Stimulated activated memory B cell treated with anti-CD40 and anti-IgM and Interleukin-4, amounts not matched to agents 10 μg/mL and 1 μg/mL and 100 μg/mL, for 72 hours (primary cell): ENCODE measurements at regions not wholly inside any gene's neighbourhood (a gene's known extent, or its start where the extent isn't known, plus 50 kb on each side); places are given as distances from the start of the nearest gene placed in this dataset.
"Not testable (repeated sequence)": the region's sequence is repeated elsewhere in the genome, so short reads cannot be mapped to it uniquely, and the experiment has no call there.

Source experiments
- ATAC-seq: fragments of 150-1000 bp; cut with Tn5 transposase; 2 replicates; pipeline ENCODE4 v1.10.0; 2021
- H3K27ac Mint-ChIP-seq: one replicate; pipeline ENCODE4 v1.8.0; 2022; ENCODE audit warnings: mild to moderate bottlenecking, mixed read lengths
- H3K27me3 Mint-ChIP-seq: one replicate; pipeline ENCODE4 v1.8.0; 2022; ENCODE audit warnings: mixed read lengths
- H3K36me3 Mint-ChIP-seq: one replicate; pipeline ENCODE4 v1.8.0; 2022; ENCODE audit warnings: mixed read lengths
- H3K4me1 Mint-ChIP-seq: one replicate; pipeline ENCODE4 v1.8.0; 2022; ENCODE audit warnings: mixed read lengths
- H3K4me3 Mint-ChIP-seq: one replicate; pipeline ENCODE4 v1.8.0; 2022; ENCODE audit warnings: mild to moderate bottlenecking, moderate library complexity, mixed read lengths
- H3K9me3 Mint-ChIP-seq: one replicate; pipeline ENCODE4 v1.8.0; 2022; ENCODE audit warnings: mixed read lengths

DNA sequence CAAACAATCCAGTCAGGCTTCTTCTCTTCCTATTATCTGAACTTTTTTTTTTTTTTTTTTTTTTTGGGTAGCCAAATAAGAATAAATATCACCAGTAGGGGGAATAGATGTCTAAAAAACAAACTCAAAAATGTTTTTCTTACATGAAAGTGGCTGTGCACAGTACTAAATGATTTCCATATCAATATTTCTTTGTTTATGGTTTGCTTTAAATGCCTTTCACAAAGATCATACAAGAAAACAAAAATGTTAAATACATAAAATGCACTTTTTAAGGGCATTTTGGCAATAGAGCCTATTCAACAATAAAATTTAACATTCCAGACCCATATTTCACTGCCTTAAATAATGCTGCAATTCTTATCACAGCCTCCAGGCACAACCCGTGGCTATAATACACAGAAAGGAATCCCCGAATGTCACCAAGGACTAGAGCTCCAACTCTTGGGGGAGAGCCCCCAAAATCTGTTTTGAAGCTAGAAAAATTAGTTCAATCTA lies 91.1 kb upstream of the TBCA start:
- H3K4me1 Mint-ChIP-seq, result no peaks in the 10 kb centered on the region
- H3K4me3 Mint-ChIP-seq, result no peak overlapping the region

DNA sequence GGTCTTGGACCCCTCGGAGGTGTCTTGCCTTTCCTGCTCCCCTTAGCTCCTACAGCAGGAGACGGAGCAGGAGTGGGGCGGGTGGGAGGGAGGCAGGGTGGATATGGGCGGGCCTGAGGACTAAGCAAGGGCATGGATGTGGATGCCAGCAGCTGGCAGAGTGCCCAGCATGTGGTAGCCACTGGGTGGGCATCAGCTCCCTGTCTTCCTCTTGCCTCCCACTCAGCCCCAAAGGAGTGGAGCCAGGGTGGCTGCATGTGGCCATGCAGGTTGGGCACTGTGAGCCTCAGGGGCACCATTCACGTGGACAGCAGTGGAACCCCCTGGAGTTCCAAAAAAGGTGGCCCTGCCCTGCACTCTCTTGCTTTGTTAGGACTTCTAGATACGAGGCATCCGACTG lies 90.1 kb upstream of the TBCA start:
- no peak overlapping the region for H3K27ac Mint-ChIP-seq
- no peak for ATAC-seq
- no peaks in the 10 kb centered on the region for H3K36me3 Mint-ChIP-seq
- no peaks in the 10 kb centered on the region for H3K27me3 Mint-ChIP-seq
- no peaks in the 10 kb centered on the region for H3K9me3 Mint-ChIP-seq
- no peak overlapping the region for H3K4me3 Mint-ChIP-seq
- H3K4me1 Mint-ChIP-seq, result no peaks in the 10 kb centered on the region

More for the DNA sequence above, 91.1 kb upstream of the TBCA start:
- ATAC-seq, result no peak
- no peaks in the 10 kb centered on the region for H3K36me3 Mint-ChIP-seq
- H3K9me3 Mint-ChIP-seq, result no peaks in the 10 kb centered on the region
- H3K27me3 Mint-ChIP-seq, result no peaks in the 10 kb centered on the region
- H3K27ac Mint-ChIP-seq, result no peak overlapping the region

DNA sequence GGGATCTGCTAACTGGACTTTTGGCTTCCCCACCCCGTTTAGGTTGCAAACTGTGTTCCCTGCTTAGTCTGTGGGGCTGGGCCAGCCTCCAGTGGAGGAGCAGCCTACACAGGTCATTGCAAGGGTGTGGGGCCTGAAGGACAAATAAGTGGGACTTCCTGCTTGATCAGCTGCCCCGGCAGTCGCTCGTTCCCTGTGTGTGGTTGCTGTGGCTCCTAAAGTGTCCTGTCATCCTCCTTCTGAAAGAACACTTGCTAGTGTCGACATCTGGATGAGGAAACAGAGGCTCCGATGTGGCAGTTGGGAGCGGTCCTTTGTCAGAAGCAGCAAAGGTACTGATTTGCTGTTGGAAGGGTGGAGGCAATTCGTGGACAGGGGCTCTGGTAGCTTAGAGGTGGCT lies 88.9 kb upstream of the TBCA start:
- Mint-ChIP-seq H3K4me3 (no peak overlapping the region), H3K4me1 (no peaks in the 10 kb centered on the region), H3K27me3 (no peaks in the 10 kb centered on the region), H3K36me3 (no peaks in the 10 kb centered on the region), H3K27ac (no peak overlapping the region), H3K9me3 (no peaks in the 10 kb centered on the region)
- ATAC-seq, result no peak

DNA sequence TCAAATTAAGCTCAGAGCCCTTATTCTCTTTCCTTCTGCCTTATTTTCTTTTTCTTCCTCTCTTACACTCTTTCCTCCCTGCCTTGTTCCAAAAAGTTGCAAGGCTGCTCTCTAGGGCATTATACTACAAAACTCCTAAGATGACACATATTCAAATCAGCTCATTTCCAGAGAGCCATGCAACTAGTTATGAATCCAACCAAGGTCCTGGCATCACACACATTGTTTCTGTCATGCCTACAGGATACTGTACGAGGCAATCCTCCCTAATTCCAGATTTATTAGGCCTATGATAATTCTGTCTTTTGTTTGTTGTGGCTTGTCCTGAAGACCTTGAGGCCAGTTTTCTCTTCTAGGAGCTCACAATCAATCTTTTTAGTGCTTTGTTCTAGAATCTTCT lies 87.0 kb upstream of the TBCA start:
- no peaks in the 10 kb centered on the region for H3K9me3 Mint-ChIP-seq
- no peak overlapping the region for H3K4me3 Mint-ChIP-seq
- no peak overlapping the region for H3K27ac Mint-ChIP-seq
- ATAC-seq, result no peak
- H3K27me3 Mint-ChIP-seq, result no peaks in the 10 kb centered on the region
- H3K4me1 Mint-ChIP-seq, result no peaks in the 10 kb centered on the region
- no peaks in the 10 kb centered on the region for H3K36me3 Mint-ChIP-seq

DNA sequence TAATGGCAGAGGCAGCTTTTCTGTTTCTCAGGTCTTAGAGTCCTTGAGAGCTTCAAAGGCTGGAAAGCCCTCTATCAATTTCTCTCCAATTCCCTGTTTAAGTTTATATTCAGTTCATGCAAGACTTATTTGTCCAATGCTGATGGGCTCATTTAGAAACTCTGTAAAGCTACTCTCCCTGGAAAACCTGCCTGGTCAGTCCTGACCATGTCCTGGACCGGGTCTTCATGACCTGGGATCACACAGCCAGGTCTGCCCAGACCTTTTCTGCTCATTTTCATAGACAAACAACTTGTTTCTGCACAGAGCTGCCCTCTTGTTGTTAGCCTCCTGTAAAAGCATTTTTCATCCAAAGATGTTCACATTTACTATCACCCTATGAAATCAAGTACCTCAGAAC lies 85.4 kb upstream of the TBCA start:
- Mint-ChIP-seq H3K36me3 (no peaks in the 10 kb centered on the region), H3K4me1 (no peaks in the 10 kb centered on the region), H3K27me3 (no peaks in the 10 kb centered on the region), H3K9me3 (no peaks in the 10 kb centered on the region), H3K27ac (no peak overlapping the region), H3K4me3 (no peak overlapping the region)
- ATAC-seq, result no peak

DNA sequence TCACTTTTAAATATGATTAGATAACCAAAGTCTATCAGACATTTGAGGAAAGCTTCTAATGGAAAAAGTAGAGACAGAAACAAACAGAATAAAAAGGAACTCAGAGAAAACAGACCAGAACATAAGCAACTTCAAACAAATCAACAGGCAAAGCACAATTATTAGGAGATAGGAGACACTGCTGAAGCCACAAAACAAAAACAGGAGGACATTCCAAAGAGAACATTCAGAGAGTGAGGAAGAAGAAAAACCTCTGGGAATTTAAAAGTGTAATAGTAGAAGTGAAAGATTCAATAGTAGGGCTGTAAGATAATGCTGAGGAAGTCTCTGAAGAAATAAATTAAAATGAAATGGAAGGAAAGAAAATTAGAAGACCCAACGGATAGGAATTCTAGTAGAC lies 83.2 kb upstream of the TBCA start:
- no peaks in the 10 kb centered on the region for H3K4me1 Mint-ChIP-seq
- no peak overlapping the region for H3K27ac Mint-ChIP-seq
- ATAC-seq, result no peak
- H3K36me3 Mint-ChIP-seq, result no peaks in the 10 kb centered on the region
- no peaks in the 10 kb centered on the region for H3K9me3 Mint-ChIP-seq
- H3K27me3 Mint-ChIP-seq, result no peaks in the 10 kb centered on the region
- H3K4me3 Mint-ChIP-seq, result no peak overlapping the region

DNA sequence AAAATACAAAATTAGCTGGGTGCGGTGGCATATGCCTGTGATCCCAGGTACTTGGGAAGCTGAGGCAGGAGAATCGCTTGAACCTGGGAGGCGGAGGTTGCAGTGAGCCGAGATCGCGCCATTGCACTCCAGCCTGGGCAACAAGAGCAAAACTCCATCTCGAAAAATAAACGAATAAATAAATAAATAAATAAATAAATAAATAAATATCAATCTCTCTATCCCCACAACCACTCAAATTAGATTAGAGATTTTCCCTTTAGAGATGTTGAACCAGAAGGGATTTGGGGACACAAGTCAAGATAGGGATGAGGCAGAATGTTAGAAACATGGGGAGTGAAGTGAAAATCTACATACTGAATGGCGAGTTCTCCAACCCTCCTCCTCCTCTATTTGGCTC lies 82.5 kb upstream of the TBCA start:
- ATAC-seq, H3K4me1 Mint-ChIP-seq, H3K36me3 Mint-ChIP-seq, H3K4me3 Mint-ChIP-seq, H3K27me3 Mint-ChIP-seq, H3K27ac Mint-ChIP-seq, H3K9me3 Mint-ChIP-seq: not testable (repeated sequence)

DNA sequence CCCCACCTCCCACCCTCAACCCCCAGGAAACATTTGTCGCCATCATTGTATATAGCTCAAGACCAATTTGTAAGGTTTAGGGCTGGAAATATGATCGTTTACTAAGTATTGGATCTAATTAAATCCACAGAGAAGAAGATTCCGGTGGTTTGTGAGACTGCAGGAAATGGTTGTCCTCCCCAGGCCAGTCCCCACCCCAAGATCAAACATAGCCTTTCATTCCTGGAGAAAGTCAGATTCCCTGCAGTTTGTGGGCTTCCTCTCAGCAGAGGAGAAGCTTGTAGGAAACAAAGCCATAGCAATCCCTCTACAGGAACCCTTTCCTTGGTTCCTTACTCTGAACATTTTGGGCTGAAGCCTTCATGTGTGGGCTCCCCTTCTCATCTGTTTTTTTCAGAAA lies 79.2 kb upstream of the TBCA start:
- ATAC-seq, result no peak
- Mint-ChIP-seq H3K4me3 (no peak overlapping the region), H3K9me3 (no peaks in the 10 kb centered on the region), H3K4me1 (peaks cover 26% of the 10 kb centered on the region), H3K27ac (no peak overlapping the region), H3K27me3 (no peaks in the 10 kb centered on the region), H3K36me3 (no peaks in the 10 kb centered on the region)

DNA sequence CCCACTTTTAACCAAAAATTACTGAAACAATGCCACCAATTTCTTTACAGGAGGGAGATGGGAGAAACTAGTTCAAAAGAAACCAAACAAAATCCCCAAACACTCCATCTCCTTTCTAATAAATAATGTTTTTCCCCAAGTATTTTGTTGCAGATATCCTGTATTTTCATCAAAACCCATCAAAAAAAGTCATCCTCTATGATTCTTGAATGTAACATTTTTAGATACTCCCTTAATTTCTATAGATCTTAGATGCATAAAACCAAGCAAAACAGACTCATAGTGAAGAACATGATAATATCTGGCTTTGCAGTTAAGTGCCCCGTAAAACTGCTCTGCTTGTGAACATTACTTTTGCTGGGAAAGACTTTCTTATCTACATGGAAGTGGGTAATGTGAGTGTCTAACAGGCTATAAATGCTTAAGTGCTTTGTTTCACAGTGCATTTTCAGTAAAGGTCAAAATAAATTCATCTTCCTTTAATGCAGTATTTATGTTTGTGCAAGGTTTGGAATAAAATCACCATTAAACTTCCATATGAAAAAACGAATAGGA lies 77.3 kb upstream of the TBCA start:
- H3K36me3 Mint-ChIP-seq, result no peaks in the 10 kb centered on the region
- H3K4me3 Mint-ChIP-seq, result no peak overlapping the region
- peak overlapping the region; percentile 76 for H3K27ac Mint-ChIP-seq
- peaks cover 26% of the 10 kb centered on the region for H3K4me1 Mint-ChIP-seq
- ATAC-seq, result no peak
- H3K27me3 Mint-ChIP-seq, result no peaks in the 10 kb centered on the region
- H3K9me3 Mint-ChIP-seq, result no peaks in the 10 kb centered on the region

DNA sequence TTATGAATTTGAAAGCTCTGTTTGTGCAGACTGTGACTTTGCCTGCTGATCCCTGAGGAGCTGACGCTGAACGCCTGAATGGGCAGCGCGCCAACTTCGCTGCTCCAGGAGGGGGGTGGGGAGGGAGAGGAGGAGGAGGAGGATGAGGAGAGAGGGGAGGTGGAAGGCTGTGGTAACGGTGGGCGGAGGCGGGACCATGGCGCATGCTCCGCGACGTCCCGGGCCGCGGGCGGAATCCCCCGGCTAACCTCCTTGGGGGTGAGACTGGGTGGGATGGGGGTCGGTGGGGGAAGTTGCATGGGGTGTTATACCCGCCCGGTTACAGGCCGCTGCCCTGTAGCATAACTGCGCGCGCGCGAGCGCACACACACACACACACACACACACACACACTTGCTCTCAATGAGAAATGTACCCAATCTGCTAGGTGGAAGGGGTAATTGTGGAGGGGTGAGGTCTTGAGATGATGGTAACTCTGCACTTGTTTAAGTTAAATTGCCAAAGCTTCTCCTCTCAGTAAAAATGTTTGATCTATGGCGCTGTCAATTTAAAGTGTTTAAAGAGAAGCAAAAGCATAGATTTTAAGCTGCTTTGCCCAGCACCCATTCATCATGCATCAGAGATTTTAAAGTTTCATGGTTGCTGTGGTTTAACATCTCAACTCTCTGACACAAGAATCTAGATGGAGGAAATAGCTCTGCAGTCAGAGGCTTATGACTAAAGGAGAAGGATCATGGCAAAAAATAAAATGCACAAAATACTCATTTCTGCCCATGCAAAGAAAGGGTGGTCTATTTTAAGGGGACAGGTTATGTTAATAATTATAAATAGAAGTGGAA lies 76.6 kb upstream of the TBCA start:
- Mint-ChIP-seq H3K36me3 (no peaks in the 10 kb centered on the region), H3K4me3 (peak overlapping the region; percentile 76), H3K9me3 (no peaks in the 10 kb centered on the region), H3K27ac (peak overlapping the region; percentile 76), H3K4me1 (peaks cover 26% of the 10 kb centered on the region), H3K27me3 (no peaks in the 10 kb centered on the region)
- peak; percentile 84 for ATAC-seq

DNA sequence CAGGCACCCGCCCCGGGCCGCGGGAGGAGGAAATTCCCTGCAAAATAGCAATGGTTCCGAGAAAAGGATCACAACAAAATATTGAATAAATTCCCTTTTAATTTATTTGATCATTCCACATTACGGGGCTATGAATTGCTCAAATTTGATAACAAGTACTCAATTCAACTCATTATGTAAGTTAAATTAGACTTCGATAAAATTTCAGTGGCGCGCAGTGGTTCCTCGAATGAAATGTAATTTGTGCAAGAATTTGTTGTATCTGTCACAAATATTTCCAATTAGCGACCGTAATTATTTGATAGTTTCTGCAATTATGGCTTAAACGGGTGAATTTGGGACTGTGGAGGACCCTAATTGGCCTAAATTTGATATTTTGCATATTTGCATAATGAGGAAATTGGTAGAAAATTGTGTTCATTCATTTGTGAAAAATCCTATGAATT lies 76.0 kb upstream of the TBCA start:
- Mint-ChIP-seq H3K9me3 (no peaks in the 10 kb centered on the region), H3K4me3 (peak overlapping the region; percentile 76), H3K27me3 (peaks cover 2% of the 10 kb centered on the region), H3K4me1 (peaks cover 26% of the 10 kb centered on the region), H3K27ac (peak overlapping the region; percentile 76), H3K36me3 (no peaks in the 10 kb centered on the region)
- no peak for ATAC-seq

DNA sequence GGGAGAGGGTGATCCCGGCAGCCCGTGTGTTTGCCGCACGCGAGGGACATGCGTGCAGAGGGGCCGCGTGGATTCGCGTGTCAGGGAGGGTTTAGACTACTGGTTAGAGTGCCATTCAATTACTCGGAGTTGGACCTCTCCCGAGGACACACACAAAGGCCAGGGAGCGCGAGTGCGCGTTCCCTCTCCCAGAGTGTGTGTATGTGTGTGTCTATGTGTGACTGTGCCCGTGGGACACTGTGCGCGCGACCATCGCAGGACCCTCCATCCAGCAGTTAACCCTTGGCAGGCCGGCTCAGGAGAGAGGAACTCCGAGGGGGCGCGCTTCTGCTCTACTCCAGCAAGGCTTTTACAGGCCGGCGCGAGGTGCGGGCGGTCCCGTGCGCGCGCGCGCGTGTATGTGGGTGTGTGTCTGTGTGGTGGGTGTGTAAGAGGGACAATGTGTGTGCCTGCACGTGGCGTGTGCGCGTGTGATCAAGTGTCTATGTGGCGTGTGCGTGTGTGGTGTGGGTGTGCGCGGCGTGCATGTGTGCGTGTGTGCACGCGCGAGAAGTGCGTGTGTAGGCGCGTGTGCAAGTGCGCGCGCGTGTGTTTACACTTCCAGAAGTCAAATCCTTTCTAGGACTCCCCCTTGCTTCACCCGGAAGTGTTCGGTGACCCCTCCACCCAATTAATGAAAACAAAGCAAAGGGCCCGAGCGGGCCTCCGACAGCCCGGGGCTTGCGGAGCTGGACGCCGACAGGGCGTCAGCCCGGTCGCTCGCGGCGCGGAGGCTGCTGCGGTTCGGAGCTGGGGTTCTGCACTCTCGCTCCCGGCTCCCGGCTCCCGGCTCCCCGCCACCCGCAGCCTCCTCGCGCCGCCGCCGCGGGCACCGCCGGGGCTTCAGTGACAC lies 75.3 kb upstream of the TBCA start:
- Mint-ChIP-seq H3K36me3 (no peaks in the 10 kb centered on the region), H3K9me3 (no peaks in the 10 kb centered on the region), H3K4me3 (peak overlapping the region; percentile 76), H3K27me3 (peaks cover 9% of the 10 kb centered on the region), H3K4me1 (peaks cover 26% of the 10 kb centered on the region), H3K27ac (peak overlapping the region; percentile 76)
- ATAC-seq, result no peak

DNA sequence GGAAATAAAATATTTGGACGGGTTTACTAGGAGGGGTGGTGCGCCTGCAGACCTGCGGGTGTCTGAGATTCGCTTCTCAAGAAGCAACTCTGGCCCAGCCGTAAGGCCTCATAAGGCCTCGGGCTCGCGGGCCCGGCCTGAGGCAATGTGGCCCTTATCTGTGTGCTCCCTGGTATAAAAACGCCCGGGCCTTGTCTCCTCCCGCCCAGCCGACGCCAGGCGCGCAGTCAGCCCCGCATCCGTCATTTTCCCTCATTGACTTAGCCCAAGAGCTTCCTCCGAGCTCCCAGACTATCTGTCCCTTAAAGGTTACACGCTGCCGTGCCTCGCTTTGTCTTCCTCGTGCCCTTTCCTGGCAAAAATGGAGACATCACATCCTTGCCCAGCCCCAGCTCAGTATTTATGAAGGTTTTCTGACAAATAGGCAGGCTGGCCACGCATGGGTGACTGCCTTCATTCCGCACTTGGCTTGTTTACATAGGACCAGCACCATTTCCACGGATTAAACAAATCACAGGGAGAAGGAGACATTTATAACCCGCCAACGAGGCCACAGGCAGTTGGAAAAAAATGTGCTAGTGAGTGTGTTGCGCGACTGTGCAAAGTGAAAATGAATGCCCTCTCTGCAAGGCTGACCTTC lies 74.5 kb upstream of the TBCA start:
- Mint-ChIP-seq H3K9me3 (no peaks in the 10 kb centered on the region), H3K27me3 (peaks cover 17% of the 10 kb centered on the region), H3K27ac (no peak overlapping the region), H3K36me3 (no peaks in the 10 kb centered on the region), H3K4me3 (peak overlapping the region; percentile 76), H3K4me1 (peaks cover 26% of the 10 kb centered on the region)
- ATAC-seq, result no peak

DNA sequence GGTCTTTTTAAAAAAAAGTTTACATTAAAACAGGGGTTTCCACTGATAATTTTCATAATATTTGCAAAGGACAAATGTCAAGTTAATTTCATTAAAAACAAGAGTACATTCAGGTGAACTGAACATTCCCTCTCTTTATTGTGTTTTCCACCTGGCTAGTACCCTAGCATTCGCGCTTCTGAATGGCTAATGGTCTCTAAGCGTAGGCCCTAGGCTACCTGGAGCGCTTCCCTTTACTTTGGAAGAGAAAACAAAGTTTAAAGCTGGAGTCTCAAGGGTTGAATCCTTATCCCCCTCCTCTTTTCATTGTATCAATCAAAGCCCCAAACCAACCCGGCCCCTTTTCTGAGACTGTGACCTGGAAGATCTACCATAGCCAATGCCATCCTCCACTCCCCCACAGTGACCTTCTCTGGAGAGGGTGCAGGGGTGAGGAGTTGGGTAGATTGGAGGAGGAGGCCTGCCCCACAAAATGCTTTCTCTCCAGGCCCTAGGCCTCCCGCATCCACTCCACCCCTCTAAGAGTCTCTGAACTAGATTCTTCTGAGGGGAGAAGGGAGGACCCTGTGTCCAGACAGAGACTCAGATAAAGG lies 73.3 kb upstream of the TBCA start:
- ATAC-seq, result no peak
- Mint-ChIP-seq H3K27ac (no peak overlapping the region), H3K27me3 (peaks cover 29% of the 10 kb centered on the region), H3K4me1 (peaks cover 35% of the 10 kb centered on the region), H3K36me3 (no peaks in the 10 kb centered on the region), H3K9me3 (no peaks in the 10 kb centered on the region), H3K4me3 (no peak overlapping the region)
